ENCODE measurements at regions not wholly inside any gene's neighbourhood (a gene's known extent, or its start where the extent isn't known, plus 50 kb on each side); places are given as distances from the start of the nearest gene placed in this dataset.
"Not testable (repeated sequence)": the region's sequence is repeated elsewhere in the genome, so short reads cannot be mapped to it uniquely, and the experiment has no call there.

GRCh38 chr7:146017366-146017765, 99.2 kb upstream of the CNTNAP2 start:
- TF ChIP-seq, protein P1, sequence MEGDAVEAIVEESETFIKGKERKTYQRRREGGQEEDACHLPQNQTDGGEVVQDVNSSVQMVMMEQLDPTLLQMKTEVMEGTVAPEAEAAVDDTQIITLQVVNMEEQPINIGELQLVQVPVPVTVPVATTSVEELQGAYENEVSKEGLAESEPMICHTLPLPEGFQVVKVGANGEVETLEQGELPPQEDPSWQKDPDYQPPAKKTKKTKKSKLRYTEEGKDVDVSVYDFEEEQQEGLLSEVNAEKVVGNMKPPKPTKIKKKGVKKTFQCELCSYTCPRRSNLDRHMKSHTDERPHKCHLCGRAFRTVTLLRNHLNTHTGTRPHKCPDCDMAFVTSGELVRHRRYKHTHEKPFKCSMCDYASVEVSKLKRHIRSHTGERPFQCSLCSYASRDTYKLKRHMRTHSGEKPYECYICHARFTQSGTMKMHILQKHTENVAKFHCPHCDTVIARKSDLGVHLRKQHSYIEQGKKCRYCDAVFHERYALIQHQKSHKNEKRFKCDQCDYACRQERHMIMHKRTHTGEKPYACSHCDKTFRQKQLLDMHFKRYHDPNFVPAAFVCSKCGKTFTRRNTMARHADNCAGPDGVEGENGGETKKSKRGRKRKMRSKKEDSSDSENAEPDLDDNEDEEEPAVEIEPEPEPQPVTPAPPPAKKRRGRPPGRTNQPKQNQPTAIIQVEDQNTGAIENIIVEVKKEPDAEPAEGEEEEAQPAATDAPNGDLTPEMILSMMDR (IDR thresholded peaks at IDR 0.05) = not testable (repeated sequence)
- TF ChIP-seq POLR2A (IDR thresholded peaks at IDR 0.05) = not testable (repeated sequence)

All from esophagus squamous epithelium (tissue), 4 donors.